ENCODE measurements at regions not wholly inside any gene's neighbourhood (a gene's known extent, or its start where the extent isn't known, plus 50 kb on each side); places are given as distances from the start of the nearest gene placed in this dataset.

DNA sequence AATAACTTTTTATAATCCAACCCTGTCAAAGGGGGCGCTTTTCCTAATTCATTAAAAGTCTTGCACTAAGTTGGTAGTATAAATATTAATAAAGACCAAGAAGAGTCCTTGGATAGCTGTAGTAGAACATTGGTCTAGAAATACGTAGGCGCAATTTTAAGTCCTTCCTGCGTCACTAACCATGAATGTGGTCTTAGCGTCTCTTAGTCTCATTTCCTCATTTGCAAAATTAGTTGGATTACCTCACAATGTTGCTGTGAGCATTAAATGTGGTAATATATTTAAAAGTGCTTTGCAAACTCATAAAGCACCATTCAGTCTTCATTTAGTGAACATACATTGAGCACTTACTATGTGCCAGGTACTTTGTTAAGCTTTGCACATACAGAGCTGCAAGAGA, 149.7 kb downstream of the AEBP2 start:
- TF ChIP-seq CTCF (IDR thresholded peaks at IDR 0.05; ENCODE audit: low read length) (no peak), EZH2phosphoT487 (IDR thresholded peaks at IDR 0.05; ENCODE audit: low read length) (no peak), EZH2 (optimal IDR thresholded peaks at IDR 0.05; ENCODE audit: low read depth, low read length) (no peak)
